Dedifferentiated amniotic fluid mesenchymal stem cell (primary cell): ENCODE measurements at regions not wholly inside any gene's neighbourhood (a gene's known extent, or its start where the extent isn't known, plus 50 kb on each side); places are given as distances from the start of the nearest gene placed in this dataset.

ENCODE experiments used
- DNase-seq: peaks from one replicate; pipeline ENCODE4 v3.0.0-alpha.2; 2016; ENCODE audit errors: extremely low spot score

GRCh38 chr5:54772231-54772630, 213.2 kb downstream of the ESM1 start:
- no peak for DNase-seq

- DNase-seq, result no peak
These were observed 215.6 kb downstream of the ESM1 start for GRCh38 chr5:54769746-54770145.

- DNase-seq, result no peak
These were observed 216.3 kb downstream of the ESM1 start for GRCh38 chr5:54769072-54769471.

GRCh38 chr5:54766748-54767147, 218.6 kb downstream of the ESM1 start:
- no peak for DNase-seq

GRCh38 chr5:54765165-54766028, 220.0 kb downstream of the ESM1 start:
- no peak for DNase-seq

GRCh38 chr5:54764102-54765090, 221.0 kb downstream of the ESM1 start:
- no peak for DNase-seq

- peak; percentile 87 for DNase-seq
These were observed 224.1 kb downstream of the ESM1 start for GRCh38 chr5:54761213-54761701.

- no peak for DNase-seq
These were observed 225.0 kb downstream of the ESM1 start for GRCh38 chr5:54760182-54760935.

GRCh38 chr5:54758038-54758437, 227.4 kb downstream of the ESM1 start:
- peak; percentile 85 for DNase-seq

- no peak for DNase-seq
These were observed 227.9 kb downstream of the ESM1 start for GRCh38 chr5:54757541-54757940.

- peak; percentile 49 for DNase-seq
These were observed 228.5 kb downstream of the ESM1 start for GRCh38 chr5:54756796-54757402.

GRCh38 chr5:54756301-54756700, 229.1 kb downstream of the ESM1 start:
- DNase-seq, result no peak

- no peak for DNase-seq
These were observed 230.5 kb downstream of the ESM1 start for GRCh38 chr5:54754878-54755277.

- no peak for DNase-seq
These were observed 231.0 kb downstream of the ESM1 start for GRCh38 chr5:54754420-54754819.

- no peak for DNase-seq
These were observed 231.6 kb downstream of the ESM1 start for GRCh38 chr5:54753753-54754152.

GRCh38 chr5:54753034-54753433, 232.4 kb downstream of the ESM1 start:
- DNase-seq, result peak; percentile 72

GRCh38 chr5:54748527-54748926, 231.0 kb downstream of the SNX18 start:
- DNase-seq, result no peak

GRCh38 chr5:54746777-54747398, 229.3 kb downstream of the SNX18 start:
- DNase-seq, result no peak

GRCh38 chr5:54746346-54746745, 228.8 kb downstream of the SNX18 start:
- no peak for DNase-seq

GRCh38 chr5:54745599-54745998, 228.0 kb downstream of the SNX18 start:
- DNase-seq, result no peak
